HepG2 (cell line): ENCODE measurements at regions not wholly inside any gene's neighbourhood (a gene's known extent, or its start where the extent isn't known, plus 50 kb on each side); places are given as distances from the start of the nearest gene placed in this dataset.

Experiments
- DMTF1 ChIP-seq: sonication (generic); formaldehyde crosslinking; IDR thresholded peaks from 2 replicates; pipeline ENCODE4 v1.4.0; 2020; ENCODE audit warnings: mild to moderate bottlenecking, missing genetic modification reagents
- FIP1L1 ChIP-seq: fragments of 200-400 bp; formaldehyde crosslinking; IDR thresholded peaks from 2 replicates; pipeline ENCODE4 v1.6.1; 2018; ENCODE audit warnings: low read depth, mild to moderate bottlenecking, low read length, moderate library complexity, borderline replicate concordance; ENCODE audit not compliant: insufficient read depth
- MLX ChIP-seq: IDR thresholded peaks from 2 replicates; pipeline ENCODE4 v1.6.1; 2016
- NCOA2 ChIP-seq: sonication (generic); formaldehyde crosslinking; IDR thresholded peaks from 2 replicates; pipeline ENCODE4 v1.8.0; 2022; ENCODE audit warnings: inconsistent platforms
- NCOA5 ChIP-seq: sonication (generic); formaldehyde crosslinking; IDR thresholded peaks from 2 replicates; pipeline ENCODE4 v1.4.0; 2020; ENCODE audit warnings: missing genetic modification reagents
- RCOR2 ChIP-seq: IDR thresholded peaks from 2 replicates; pipeline ENCODE4 v1.6.1; 2016; ENCODE audit warnings: missing biosample characterization, missing genetic modification reagents
- WIZ ChIP-seq: sonication (generic); formaldehyde crosslinking; IDR thresholded peaks from 2 replicates; pipeline ENCODE4 v1.5.1; 2020; ENCODE audit warnings: mild to moderate bottlenecking, missing genetic modification reagents
- ZBTB14 ChIP-seq: sonication (generic); formaldehyde crosslinking; IDR thresholded peaks from 2 replicates; pipeline ENCODE4 v1.4.0; 2020; ENCODE audit warnings: missing genetic modification reagents
- ZFP36 ChIP-seq: fragments of 150-350 bp; IDR thresholded peaks from 2 replicates; pipeline ENCODE4 v1.6.1; 2018; ENCODE audit warnings: borderline replicate concordance, low read length, low read depth; ENCODE audit not compliant: partially characterized antibody
- ZMYM2 ChIP-seq: sonication (generic); formaldehyde crosslinking; IDR thresholded peaks from 2 replicates; pipeline ENCODE4 v1.8.0; 2022; ENCODE audit warnings: mild to moderate bottlenecking, missing genetic modification reagents
- ZNF160 ChIP-seq: sonication (generic); formaldehyde crosslinking; IDR thresholded peaks from 2 replicates; pipeline ENCODE4 v1.8.0; 2022; ENCODE audit warnings: mild to moderate bottlenecking, inconsistent platforms, missing genetic modification reagents
- ZNF34 ChIP-seq: sonication (generic); formaldehyde crosslinking; IDR thresholded peaks from 2 replicates; pipeline ENCODE4 v1.4.0; 2020; ENCODE audit warnings: mild to moderate bottlenecking, missing genetic modification reagents, borderline replicate concordance
- ZNF441 ChIP-seq: sonication (generic); formaldehyde crosslinking; IDR thresholded peaks from 2 replicates; pipeline ENCODE4 v1.7.0; 2021; ENCODE audit warnings: missing genetic modification reagents, borderline replicate concordance
- ZNF446 ChIP-seq: sonication (generic); formaldehyde crosslinking; IDR thresholded peaks from 2 replicates; pipeline ENCODE4 v1.5.0; 2020; ENCODE audit warnings: mild to moderate bottlenecking, missing genetic modification reagents
- ZNF530 ChIP-seq: sonication (generic); formaldehyde crosslinking; IDR thresholded peaks from 2 replicates; pipeline ENCODE4 v1.5.0; 2020; ENCODE audit warnings: low read depth, mild to moderate bottlenecking, missing genetic modification reagents
- ZNF563 ChIP-seq: sonication (generic); formaldehyde crosslinking; IDR thresholded peaks from 2 replicates; pipeline ENCODE4 v1.8.0; 2022; ENCODE audit warnings: mild to moderate bottlenecking, moderate library complexity, missing genetic modification reagents
- ZNF780A ChIP-seq: sonication (generic); formaldehyde crosslinking; IDR thresholded peaks from 2 replicates; pipeline ENCODE4 v1.8.0; 2022; ENCODE audit warnings: mild to moderate bottlenecking, missing genetic modification reagents, moderate library complexity
- ZNF790 ChIP-seq: sonication (generic); formaldehyde crosslinking; IDR thresholded peaks from 2 replicates; pipeline ENCODE4 v1.8.0; 2022; ENCODE audit warnings: missing genetic modification reagents, mild to moderate bottlenecking, borderline replicate concordance
- TF ChIP-seq, protein P1 (sequence below): sonication (generic); formaldehyde crosslinking; conservative IDR thresholded peaks from 2 replicates; pipeline ENCODE4 v1.8.0; 2022; ENCODE audit warnings: low read depth, missing genetic modification reagents
- TF ChIP-seq, protein P2 (sequence below): sonication (generic); formaldehyde crosslinking; IDR thresholded peaks from 2 replicates; pipeline ENCODE4 v1.5.1; 2020; ENCODE audit warnings: mild to moderate bottlenecking, missing genetic modification reagents
- TF ChIP-seq, protein P3 (sequence below): sonication (generic); formaldehyde crosslinking; IDR thresholded peaks from 2 replicates; pipeline ENCODE4 v1.4.0; 2020; ENCODE audit warnings: missing genetic modification reagents

- TF ChIP-seq MLX, result peak; percentile 18; the same call in 1 of the 2 replicates
- TF ChIP-seq ZNF446 (CRISPR knock-in tag), result no peak
- no peak for TF ChIP-seq ZNF441 (CRISPR knock-in tag)
- no peak for TF ChIP-seq ZNF790 (CRISPR knock-in tag)
- TF ChIP-seq, protein P1, sequence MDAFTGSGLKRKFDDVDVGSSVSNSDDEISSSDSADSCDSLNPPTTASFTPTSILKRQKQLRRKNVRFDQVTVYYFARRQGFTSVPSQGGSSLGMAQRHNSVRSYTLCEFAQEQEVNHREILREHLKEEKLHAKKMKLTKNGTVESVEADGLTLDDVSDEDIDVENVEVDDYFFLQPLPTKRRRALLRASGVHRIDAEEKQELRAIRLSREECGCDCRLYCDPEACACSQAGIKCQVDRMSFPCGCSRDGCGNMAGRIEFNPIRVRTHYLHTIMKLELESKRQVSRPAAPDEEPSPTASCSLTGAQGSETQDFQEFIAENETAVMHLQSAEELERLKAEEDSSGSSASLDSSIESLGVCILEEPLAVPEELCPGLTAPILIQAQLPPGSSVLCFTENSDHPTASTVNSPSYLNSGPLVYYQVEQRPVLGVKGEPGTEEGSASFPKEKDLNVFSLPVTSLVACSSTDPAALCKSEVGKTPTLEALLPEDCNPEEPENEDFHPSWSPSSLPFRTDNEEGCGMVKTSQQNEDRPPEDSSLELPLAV (CRISPR knock-in tag), result no peak
- TF ChIP-seq ZNF563 (CRISPR knock-in tag), result no peak
- TF ChIP-seq, protein P2, sequence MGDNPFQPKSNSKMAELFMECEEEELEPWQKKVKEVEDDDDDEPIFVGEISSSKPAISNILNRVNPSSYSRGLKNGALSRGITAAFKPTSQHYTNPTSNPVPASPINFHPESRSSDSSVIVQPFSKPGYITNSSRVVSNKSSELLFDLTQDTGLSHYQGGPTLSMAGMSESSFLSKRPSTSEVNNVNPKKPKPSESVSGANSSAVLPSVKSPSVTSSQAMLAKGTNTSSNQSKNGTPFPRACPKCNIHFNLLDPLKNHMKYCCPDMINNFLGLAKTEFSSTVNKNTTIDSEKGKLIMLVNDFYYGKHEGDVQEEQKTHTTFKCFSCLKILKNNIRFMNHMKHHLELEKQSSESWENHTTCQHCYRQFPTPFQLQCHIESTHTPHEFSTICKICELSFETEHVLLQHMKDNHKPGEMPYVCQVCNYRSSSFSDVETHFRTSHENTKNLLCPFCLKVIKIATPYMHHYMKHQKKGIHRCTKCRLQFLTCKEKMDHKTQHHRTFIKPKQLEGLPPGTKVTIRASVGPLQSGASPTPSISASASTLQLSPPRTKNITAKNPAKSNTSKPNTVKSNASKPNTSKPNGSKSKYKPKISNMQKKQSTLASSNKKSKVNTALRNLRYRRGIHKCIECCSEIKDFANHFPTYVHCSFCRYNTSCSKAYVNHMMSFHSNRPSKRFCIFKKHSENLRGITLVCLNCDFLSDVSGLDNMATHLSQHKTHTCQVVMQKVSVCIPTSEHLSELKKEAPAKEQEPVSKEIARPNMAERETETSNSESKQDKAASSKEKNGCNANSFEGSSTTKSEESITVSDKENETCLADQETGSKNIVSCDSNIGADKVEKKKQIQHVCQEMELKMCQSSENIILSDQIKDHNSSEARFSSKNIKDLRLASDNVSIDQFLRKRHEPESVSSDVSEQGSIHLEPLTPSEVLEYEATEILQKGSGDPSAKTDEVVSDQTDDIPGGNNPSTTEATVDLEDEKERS (CRISPR knock-in tag), result peak; percentile 77; the same call in 1 of the 2 replicates
- no peak for TF ChIP-seq ZFP36
- TF ChIP-seq RCOR2 (CRISPR knock-in tag), result peak; percentile 48; the same call in 1 of the 2 replicates
- TF ChIP-seq WIZ, result no peak
- no peak for TF ChIP-seq ZNF34 (CRISPR knock-in tag)
- no peak for TF ChIP-seq ZNF780A (CRISPR knock-in tag)
- no peak for TF ChIP-seq ZNF530 (CRISPR knock-in tag)
- no peak for TF ChIP-seq ZNF160 (CRISPR knock-in tag)
- TF ChIP-seq ZMYM2 (CRISPR knock-in tag), result 0 out of 2 replicates have a peak, but pooled peaks have one; percentile 25
- TF ChIP-seq, protein P3, sequence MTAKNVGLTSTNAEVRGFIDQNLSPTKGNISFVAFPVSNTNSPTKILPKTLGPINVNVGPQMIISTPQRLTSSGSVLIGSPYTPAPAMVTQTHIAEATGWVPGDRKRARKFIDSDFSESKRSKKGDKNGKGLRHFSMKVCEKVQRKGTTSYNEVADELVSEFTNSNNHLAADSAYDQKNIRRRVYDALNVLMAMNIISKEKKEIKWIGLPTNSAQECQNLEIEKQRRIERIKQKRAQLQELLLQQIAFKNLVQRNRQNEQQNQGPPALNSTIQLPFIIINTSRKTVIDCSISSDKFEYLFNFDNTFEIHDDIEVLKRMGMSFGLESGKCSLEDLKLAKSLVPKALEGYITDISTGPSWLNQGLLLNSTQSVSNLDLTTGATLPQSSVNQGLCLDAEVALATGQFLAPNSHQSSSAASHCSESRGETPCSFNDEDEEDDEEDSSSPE (CRISPR knock-in tag), result no peak
- no peak for TF ChIP-seq DMTF1
- no peak for TF ChIP-seq ZBTB14
- no peak for TF ChIP-seq FIP1L1
- TF ChIP-seq NCOA5 (CRISPR knock-in tag), result no peak
- TF ChIP-seq NCOA2 (CRISPR knock-in tag), result peak; percentile 84
Observed at GRCh38 chr10:58965855-58966254, 210.6 kb upstream of the PHYHIPL start (continued).
